Liver (tissue), 8 donors: ENCODE measurements at regions not wholly inside any gene's neighbourhood (a gene's known extent, or its start where the extent isn't known, plus 50 kb on each side); places are given as distances from the start of the nearest gene placed in this dataset.
A peak's percentile ranks its signal among the peaks of the same experiment; 100 is the strongest.

Source experiments
- DNase-seq: peaks from one replicate; pipeline ENCODE4 v3.0.0-alpha.2; 2017; ENCODE audit warnings: low spot score
- H3K27ac ChIP-seq, 2 donors: one replicate each; pipeline ENCODE4 v1.7.0; 2013; ENCODE audit warnings: inconsistent platforms in 2 of 2, low read length in 2 of 2, control low read depth in 1 of 2, low read depth in 1 of 2, mild to moderate bottlenecking in 1 of 2
- H3K27me3 ChIP-seq, 4 donors: one replicate each; pipeline versions ENCODE4 v1.6.1 to v1.7.0; 2013; ENCODE audit warnings: low read length in 3 of 4, inconsistent platforms in 1 of 4, mild to moderate bottlenecking in 1 of 4, moderate library complexity in 1 of 4; ENCODE audit not compliant: control insufficient read depth in 4 of 4, insufficient read depth in 4 of 4
- H3K36me3 ChIP-seq, 4 donors: one replicate each; pipeline versions ENCODE4 v1.6.1 to v1.7.0; 2013; ENCODE audit warnings: low read length in 3 of 4, mild to moderate bottlenecking in 3 of 4, low read depth in 1 of 4, moderate library complexity in 1 of 4; ENCODE audit not compliant: control insufficient read depth in 4 of 4, insufficient read depth in 3 of 4
- H3K4me1 ChIP-seq, 4 donors: one replicate each; pipeline versions ENCODE4 v1.6.1 to v1.7.0; 2013; ENCODE audit warnings: low read length in 3 of 4, mild to moderate bottlenecking in 3 of 4, moderate library complexity in 1 of 4; ENCODE audit not compliant: control insufficient read depth in 4 of 4, insufficient read depth in 4 of 4
- H3K4me3 ChIP-seq, 3 donors: one replicate each; pipeline versions ENCODE4 v1.6.1 to v1.7.0; 2013; ENCODE audit warnings: low read length in 3 of 3, control low read depth in 1 of 3, low read depth in 1 of 3, mild to moderate bottlenecking in 1 of 3
- H3K9ac ChIP-seq, 2 donors: one replicate each; pipeline ENCODE4 v1.7.0; 2013; ENCODE audit warnings: low read length in 2 of 2, mild to moderate bottlenecking in 2 of 2, moderate library complexity in 2 of 2, control low read depth in 1 of 2, low read depth in 1 of 2
- H3K9me3 ChIP-seq, 4 donors: one replicate each; pipeline versions ENCODE4 v1.6.1 to v1.7.0; 2013; ENCODE audit warnings: low read length in 3 of 4; ENCODE audit not compliant: control insufficient read depth in 4 of 4
- ATF3 ChIP-seq: IDR thresholded peaks from 2 replicates; pipeline ENCODE4 v1.6.1; 2016; ENCODE audit warnings: antibody characterized with exemption
- CTCF ChIP-seq: fragments of 150-350 bp; IDR thresholded peaks from 2 replicates; pipeline ENCODE4 v1.5.1; 2017; ENCODE audit warnings: improper control_type of control experiment, low read depth, low read length; ENCODE audit not compliant: missing input control
- EGR1 ChIP-seq, 2 donors: IDR thresholded peaks; 2 replicates each; pipeline ENCODE4 v1.6.1; 2016 to 2018; ENCODE audit warnings: antibody characterized with exemption in 2 of 2, low read depth in 2 of 2
- FOXA1 ChIP-seq: IDR thresholded peaks from 2 replicates; pipeline ENCODE4 v1.6.1; 2016; ENCODE audit warnings: antibody characterized with exemption
- FOXA2 ChIP-seq: IDR thresholded peaks from 2 replicates; pipeline ENCODE4 v1.6.1; 2016; ENCODE audit warnings: antibody characterized with exemption
- GABPA ChIP-seq, 2 donors: IDR thresholded peaks in 1 of 2; conservative IDR thresholded peaks in 1 of 2; 2 replicates each; pipeline ENCODE4 v1.6.1; 2016; ENCODE audit warnings: antibody characterized with exemption in 2 of 2, mild to moderate bottlenecking in 1 of 2, moderate library complexity in 1 of 2
- HNF4A ChIP-seq, 2 donors: conservative IDR thresholded peaks; 2 replicates each; pipeline ENCODE4 v1.6.1; 2016; ENCODE audit warnings: antibody characterized with exemption in 2 of 2, mild to moderate bottlenecking in 2 of 2
- HNF4G ChIP-seq: IDR thresholded peaks from 2 replicates; pipeline ENCODE4 v1.6.1; 2016; ENCODE audit warnings: antibody characterized with exemption
- JUND ChIP-seq, 2 donors: IDR thresholded peaks; 2 replicates each; pipeline ENCODE4 v1.6.1; 2016; ENCODE audit warnings: antibody characterized with exemption in 2 of 2
- MAX ChIP-seq: IDR thresholded peaks from 2 replicates; pipeline ENCODE4 v1.6.1; 2016; ENCODE audit warnings: antibody characterized with exemption
- NR2F2 ChIP-seq: IDR thresholded peaks from 2 replicates; pipeline ENCODE4 v1.6.1; 2016; ENCODE audit warnings: antibody characterized with exemption
- RAD21 ChIP-seq, 2 donors: IDR thresholded peaks; 2 replicates each; pipeline ENCODE4 v1.6.1; 2016; ENCODE audit warnings: antibody characterized with exemption in 2 of 2, mild to moderate bottlenecking in 2 of 2
- REST ChIP-seq: IDR thresholded peaks from 2 replicates; pipeline ENCODE4 v1.6.1; 2016; ENCODE audit warnings: antibody characterized with exemption, mild to moderate bottlenecking
- RXRA ChIP-seq, 2 donors: IDR thresholded peaks; 2 replicates each; pipeline ENCODE4 v1.6.1; 2017 to 2018; ENCODE audit warnings: antibody characterized with exemption in 2 of 2, mild to moderate bottlenecking in 1 of 2
- SP1 ChIP-seq: IDR thresholded peaks from 2 replicates; pipeline ENCODE4 v1.6.1; 2018; ENCODE audit warnings: antibody characterized with exemption, mild to moderate bottlenecking
- TAF1 ChIP-seq: conservative IDR thresholded peaks from 2 replicates; pipeline ENCODE4 v1.6.1; 2016; ENCODE audit warnings: antibody characterized with exemption, mild to moderate bottlenecking
- YY1 ChIP-seq: IDR thresholded peaks from 2 replicates; pipeline ENCODE4 v1.6.1; 2016; ENCODE audit warnings: antibody characterized with exemption, mild to moderate bottlenecking
- ZBTB33 ChIP-seq: IDR thresholded peaks from 2 replicates; pipeline ENCODE4 v1.6.1; 2016; ENCODE audit warnings: antibody characterized with exemption
- WGBS: extraction: QIAGEN DNeasy Blood & Tissue Kit; methylation state at CpG from one replicate; pipeline ENCODE4 v1.1.7; 2013; 5-methylcytosine and 5-hydroxymethylcytosine counted together
- donor health status: healthy.
- donor health status: healthy.
- donor health status: healthy.
- donor health status: healthy.
- donor health status: healthy.

- Histone ChIP-seq H3K27ac (no peak overlapping the region), H3K4me3 (no peak overlapping the region), H3K9ac (no peak overlapping the region), H3K36me3 (no peaks in the 10 kb centered on the region), H3K4me1 (peaks cover 3 to 21% (median 19%) of the 10 kb centered on the region in 4 donors), H3K9me3 (no peaks in the 10 kb centered on the region), H3K27me3 (no peaks in the 10 kb centered on the region)
- WGBS = 38% methylated on average over 4 of the region's 4 CpGs
- peak; percentile 44 to 56 for TF ChIP-seq RXRA (IDR thresholded peaks at IDR 0.05)
- peak; percentile 71 for TF ChIP-seq SP1
- TF ChIP-seq TAF1 = no peak
- TF ChIP-seq HNF4A (conservative IDR thresholded peaks at IDR 0.05) = peak; percentile 68 to 75
- peak; percentile 36 for TF ChIP-seq MAX
- TF ChIP-seq RAD21 (IDR thresholded peaks at IDR 0.05) = peak; percentile 20 to 44
- peak; percentile 27 for TF ChIP-seq ATF3
- TF ChIP-seq GABPA (IDR thresholded peaks at IDR 0.05 in 1 of 2, conservative IDR thresholded peaks at IDR 0.05 in 1 of 2) = peak in 1 of 2 donors; percentile 12
- TF ChIP-seq JUND (IDR thresholded peaks at IDR 0.05) = no peak
- no peak for TF ChIP-seq EGR1 (IDR thresholded peaks at IDR 0.05; ENCODE audit: low read depth in 2 of 2)
- no peak for TF ChIP-seq FOXA1
- TF ChIP-seq REST = no peak
- peak; percentile 92 for TF ChIP-seq YY1
- TF ChIP-seq HNF4G = peak; percentile 38
- TF ChIP-seq FOXA2 = no peak
- TF ChIP-seq ZBTB33 = peak; percentile 39
- no peak for TF ChIP-seq NR2F2
- TF ChIP-seq CTCF = no peak
- DNase-seq = no peak
Measured at GRCh38 chrX:128929271-128930057, 593.8 kb downstream of the SMARCA1 start.
